ENCODE measurements at regions not wholly inside any gene's neighbourhood (a gene's known extent, or its start where the extent isn't known, plus 50 kb on each side); places are given as distances from the start of the nearest gene placed in this dataset.
"Not testable (repeated sequence)": the region's sequence is repeated elsewhere in the genome, so short reads cannot be mapped to it uniquely, and the experiment has no call there.

- H3K4me3 Mint-ChIP-seq; H3K9me3 Mint-ChIP-seq; H3K27me3 Mint-ChIP-seq (ENCODE audit: low read depth); CTCF ChIA-PET; POLR2A ChIA-PET; H3K36me3 Mint-ChIP-seq; ATAC-seq; H3K4me1 Mint-ChIP-seq; DNase-seq (ENCODE audit: low spot score); H3K27ac Mint-ChIP-seq: not testable (repeated sequence)
Measured at GRCh38 chr16:18201511-18201910, 135.0 kb downstream of the NPIPA8 start.

GRCh38 chr16:18192389-18192788, 144.1 kb downstream of the NPIPA8 start:
- DNase-seq (ENCODE audit: low spot score); H3K9me3 Mint-ChIP-seq; POLR2A ChIA-PET; H3K27ac Mint-ChIP-seq; ATAC-seq; H3K36me3 Mint-ChIP-seq; CTCF ChIA-PET; H3K4me1 Mint-ChIP-seq; H3K4me3 Mint-ChIP-seq; H3K27me3 Mint-ChIP-seq (ENCODE audit: low read depth): not testable (repeated sequence)

GRCh38 chr16:18190179-18190578, 146.4 kb downstream of the NPIPA8 start:
- H3K4me1 Mint-ChIP-seq: not testable (repeated sequence)

GRCh38 chr16:18184755-18185154, 151.8 kb downstream of the NPIPA8 start:
- ATAC-seq; DNase-seq (ENCODE audit: low spot score); H3K4me1 Mint-ChIP-seq; CTCF ChIA-PET; H3K4me3 Mint-ChIP-seq; H3K27ac Mint-ChIP-seq; H3K36me3 Mint-ChIP-seq; POLR2A ChIA-PET; H3K9me3 Mint-ChIP-seq; H3K27me3 Mint-ChIP-seq (ENCODE audit: low read depth): not testable (repeated sequence)

More at GRCh38 chr16:18190179-18190578, 146.4 kb downstream of the NPIPA8 start:
- H3K4me3 Mint-ChIP-seq; CTCF ChIA-PET; DNase-seq (ENCODE audit: low spot score); H3K36me3 Mint-ChIP-seq; ATAC-seq; H3K9me3 Mint-ChIP-seq; H3K27me3 Mint-ChIP-seq (ENCODE audit: low read depth); H3K27ac Mint-ChIP-seq; POLR2A ChIA-PET: not testable (repeated sequence)

GRCh38 chr16:18181028-18181427, 155.5 kb downstream of the NPIPA8 start:
- DNase-seq (ENCODE audit: low spot score); H3K27me3 Mint-ChIP-seq (ENCODE audit: low read depth); H3K27ac Mint-ChIP-seq; CTCF ChIA-PET; POLR2A ChIA-PET; H3K36me3 Mint-ChIP-seq; H3K4me1 Mint-ChIP-seq; H3K9me3 Mint-ChIP-seq; H3K4me3 Mint-ChIP-seq: not testable (repeated sequence)
- peak; percentile 28; the same call in 1 of the 2 replicates for TF ChIP-seq CTCF (IDR thresholded peaks at IDR 0.05)
- peak; percentile 97 for ATAC-seq

GRCh38 chr16:18173945-18174497, 162.5 kb downstream of the NPIPA8 start:
- H3K4me3 Mint-ChIP-seq; H3K36me3 Mint-ChIP-seq; POLR2A ChIA-PET; ATAC-seq; DNase-seq (ENCODE audit: low spot score); H3K9me3 Mint-ChIP-seq; H3K27me3 Mint-ChIP-seq (ENCODE audit: low read depth); H3K27ac Mint-ChIP-seq: not testable (repeated sequence)
- H3K4me1 Mint-ChIP-seq: peaks cover 22% of the 10 kb centered on the region
- CTCF ChIA-PET: interaction anchor here (0.6 kb wide), 1 partner anchor 432 kb away, joined by 6 read pairs; no protein-coding TSS in a partner anchor

GRCh38 chr16:18162293-18162692, 174.2 kb downstream of the NPIPA8 start:
- POLR2A ChIA-PET; H3K4me3 Mint-ChIP-seq; H3K9me3 Mint-ChIP-seq; ATAC-seq; DNase-seq (ENCODE audit: low spot score); H3K4me1 Mint-ChIP-seq; H3K27me3 Mint-ChIP-seq (ENCODE audit: low read depth); H3K27ac Mint-ChIP-seq; H3K36me3 Mint-ChIP-seq: not testable (repeated sequence)
- CTCF ChIA-PET: interaction anchor here (0.7 kb wide), 1 partner anchor 667 kb away, joined by 3 read pairs; no protein-coding TSS in a partner anchor

GRCh38 chr16:18161224-18161623, 175.3 kb downstream of the NPIPA8 start:
- H3K4me3 Mint-ChIP-seq; H3K36me3 Mint-ChIP-seq; CTCF ChIA-PET; DNase-seq (ENCODE audit: low spot score); ATAC-seq; H3K27ac Mint-ChIP-seq; H3K9me3 Mint-ChIP-seq; H3K27me3 Mint-ChIP-seq (ENCODE audit: low read depth); H3K4me1 Mint-ChIP-seq; POLR2A ChIA-PET: not testable (repeated sequence)

- H3K9me3 Mint-ChIP-seq; H3K27ac Mint-ChIP-seq; H3K4me1 Mint-ChIP-seq; CTCF ChIA-PET; DNase-seq (ENCODE audit: low spot score); H3K27me3 Mint-ChIP-seq (ENCODE audit: low read depth); H3K36me3 Mint-ChIP-seq; ATAC-seq; H3K4me3 Mint-ChIP-seq; POLR2A ChIA-PET: not testable (repeated sequence)
Measured at GRCh38 chr16:18159185-18159584, 177.4 kb downstream of the NPIPA8 start.

- H3K4me3 Mint-ChIP-seq; H3K27ac Mint-ChIP-seq; H3K4me1 Mint-ChIP-seq; CTCF ChIA-PET; H3K27me3 Mint-ChIP-seq (ENCODE audit: low read depth); DNase-seq (ENCODE audit: low spot score); POLR2A ChIA-PET; H3K36me3 Mint-ChIP-seq; H3K9me3 Mint-ChIP-seq; ATAC-seq: not testable (repeated sequence)
Measured at GRCh38 chr16:18157854-18158253, 178.7 kb downstream of the NPIPA8 start.

- DNase-seq (ENCODE audit: low spot score); H3K27me3 Mint-ChIP-seq (ENCODE audit: low read depth); CTCF ChIA-PET; H3K4me3 Mint-ChIP-seq; H3K4me1 Mint-ChIP-seq; H3K9me3 Mint-ChIP-seq; ATAC-seq; H3K36me3 Mint-ChIP-seq; POLR2A ChIA-PET; H3K27ac Mint-ChIP-seq: not testable (repeated sequence)
Measured at GRCh38 chr16:18152832-18153231, 183.7 kb downstream of the NPIPA8 start.

GRCh38 chr16:18148132-18148531, 188.4 kb downstream of the NPIPA8 start:
- CTCF ChIA-PET; ATAC-seq; H3K9me3 Mint-ChIP-seq; H3K27ac Mint-ChIP-seq; DNase-seq (ENCODE audit: low spot score); H3K4me3 Mint-ChIP-seq; H3K4me1 Mint-ChIP-seq; H3K36me3 Mint-ChIP-seq; H3K27me3 Mint-ChIP-seq (ENCODE audit: low read depth); POLR2A ChIA-PET: not testable (repeated sequence)

Data from WTC11 (cell line).